ENCODE measurements at regions not wholly inside any gene's neighbourhood (a gene's known extent, or its start where the extent isn't known, plus 50 kb on each side); places are given as distances from the start of the nearest gene placed in this dataset.

DNA sequence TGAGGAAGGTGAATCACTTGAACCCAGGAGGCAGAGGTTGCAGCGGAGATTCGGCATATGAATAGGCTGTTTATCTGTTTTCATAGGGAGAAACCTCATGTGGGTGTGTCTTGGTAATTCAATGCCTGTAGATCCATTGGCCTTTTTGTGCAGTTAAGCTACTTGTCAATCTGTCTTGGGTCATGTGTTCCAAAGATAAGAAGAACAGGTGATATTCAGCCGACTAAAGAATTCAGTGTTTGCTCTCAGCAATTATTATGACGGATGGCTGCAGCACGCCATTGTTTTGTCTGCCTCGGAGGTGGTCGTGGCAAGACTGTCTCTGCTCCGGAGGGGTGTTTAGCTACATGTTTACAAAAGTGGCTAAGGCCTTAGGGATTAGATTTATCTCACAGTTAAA lies 573.0 kb upstream of the PCDH9 start:
- TF ChIP-seq CTCF (IDR thresholded peaks at IDR 0.05) (no peak), POLR2A (IDR thresholded peaks at IDR 0.05) (no peak)
